Transverse colon (tissue), 3 donors: ENCODE measurements at regions not wholly inside any gene's neighbourhood (a gene's known extent, or its start where the extent isn't known, plus 50 kb on each side); places are given as distances from the start of the nearest gene placed in this dataset.

Experiments
- EP300 ChIP-seq: sonication (generic); formaldehyde crosslinking; IDR thresholded peaks from one replicate; pipeline ENCODE4 v1.6.1; 2017; ENCODE audit warnings: antibody characterized with exemption, low read depth
- POLR2A ChIP-seq: fragments of 450-650 bp; IDR thresholded peaks from one replicate; pipeline ENCODE4 v1.6.1; 2016; ENCODE audit warnings: antibody characterized with exemption, mild to moderate bottlenecking, moderate library complexity
- TF ChIP-seq, protein P1 (sequence below), 5 experiments: fragments of 200-600 bp in 3 of 5; fragments of 450-650 bp in 2 of 5; sonication (generic) in 3 of 5; IDR thresholded peaks; 1 replicate in 2 of 5; 2 replicates in 3 of 5; pipeline ENCODE4 v1.5.1; 2016 to 2017; ENCODE audit warnings: antibody characterized with exemption in 5 of 5, inconsistent platforms in 3 of 5, mild to moderate bottlenecking in 2 of 5, moderate library complexity in 1 of 5

- TF ChIP-seq, protein P1, sequence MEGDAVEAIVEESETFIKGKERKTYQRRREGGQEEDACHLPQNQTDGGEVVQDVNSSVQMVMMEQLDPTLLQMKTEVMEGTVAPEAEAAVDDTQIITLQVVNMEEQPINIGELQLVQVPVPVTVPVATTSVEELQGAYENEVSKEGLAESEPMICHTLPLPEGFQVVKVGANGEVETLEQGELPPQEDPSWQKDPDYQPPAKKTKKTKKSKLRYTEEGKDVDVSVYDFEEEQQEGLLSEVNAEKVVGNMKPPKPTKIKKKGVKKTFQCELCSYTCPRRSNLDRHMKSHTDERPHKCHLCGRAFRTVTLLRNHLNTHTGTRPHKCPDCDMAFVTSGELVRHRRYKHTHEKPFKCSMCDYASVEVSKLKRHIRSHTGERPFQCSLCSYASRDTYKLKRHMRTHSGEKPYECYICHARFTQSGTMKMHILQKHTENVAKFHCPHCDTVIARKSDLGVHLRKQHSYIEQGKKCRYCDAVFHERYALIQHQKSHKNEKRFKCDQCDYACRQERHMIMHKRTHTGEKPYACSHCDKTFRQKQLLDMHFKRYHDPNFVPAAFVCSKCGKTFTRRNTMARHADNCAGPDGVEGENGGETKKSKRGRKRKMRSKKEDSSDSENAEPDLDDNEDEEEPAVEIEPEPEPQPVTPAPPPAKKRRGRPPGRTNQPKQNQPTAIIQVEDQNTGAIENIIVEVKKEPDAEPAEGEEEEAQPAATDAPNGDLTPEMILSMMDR (IDR thresholded peaks at IDR 0.05) = peak in 2 of 5 experiments; percentile 16 to 26
- TF ChIP-seq POLR2A = no peak
- no peak for TF ChIP-seq EP300
Observed at GRCh38 chr6:110039981-110040383, 61.9 kb downstream of the GPR6 start.
